ENCODE measurements at regions not wholly inside any gene's neighbourhood (a gene's known extent, or its start where the extent isn't known, plus 50 kb on each side); places are given as distances from the start of the nearest gene placed in this dataset.

- TF ChIP-seq CTCF (IDR thresholded peaks at IDR 0.05; ENCODE audit: low read depth, low read length), result no peak
- no peak for TF ChIP-seq POLR2A (IDR thresholded peaks at IDR 0.05; ENCODE audit: extremely low read depth, insufficient read length)
- TF ChIP-seq MAX (IDR thresholded peaks at IDR 0.05; ENCODE audit: low read depth, low read length), result no peak
- TF ChIP-seq MYC (IDR thresholded peaks at IDR 0.05; ENCODE audit: low read depth, low read length), result no peak
Observed at GRCh38 chr6:4349323-4349722, 213.9 kb upstream of the ECI2 start.
